ENCODE measurements at regions not wholly inside any gene's neighbourhood (a gene's known extent, or its start where the extent isn't known, plus 50 kb on each side); places are given as distances from the start of the nearest gene placed in this dataset.

DNA sequence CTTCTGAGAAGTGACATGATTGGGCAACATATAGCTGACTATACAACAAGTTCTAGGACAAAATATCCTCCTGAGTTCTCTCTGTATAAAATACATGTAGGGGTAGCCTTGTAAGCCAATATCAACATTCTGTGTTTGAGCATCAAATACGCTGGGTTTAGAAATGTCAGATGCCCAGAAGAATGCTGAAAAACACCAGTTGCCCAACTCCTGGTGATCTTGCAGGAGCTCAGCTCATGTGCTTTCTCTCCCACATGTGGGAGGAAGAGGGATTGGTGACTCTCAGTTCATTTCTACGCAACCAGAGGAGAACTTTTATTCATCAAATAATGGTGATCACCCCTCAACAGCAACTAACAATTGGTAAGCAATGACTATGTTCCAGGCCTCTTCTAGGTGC lies 810.9 kb upstream of the ACO1 start:
- no peak for DNase-seq (ENCODE audit: extremely low spot score)
- ChIA-PET CTCF (no interaction called here), POLR2A (no interaction called here)
- TF ChIP-seq, protein P1, sequence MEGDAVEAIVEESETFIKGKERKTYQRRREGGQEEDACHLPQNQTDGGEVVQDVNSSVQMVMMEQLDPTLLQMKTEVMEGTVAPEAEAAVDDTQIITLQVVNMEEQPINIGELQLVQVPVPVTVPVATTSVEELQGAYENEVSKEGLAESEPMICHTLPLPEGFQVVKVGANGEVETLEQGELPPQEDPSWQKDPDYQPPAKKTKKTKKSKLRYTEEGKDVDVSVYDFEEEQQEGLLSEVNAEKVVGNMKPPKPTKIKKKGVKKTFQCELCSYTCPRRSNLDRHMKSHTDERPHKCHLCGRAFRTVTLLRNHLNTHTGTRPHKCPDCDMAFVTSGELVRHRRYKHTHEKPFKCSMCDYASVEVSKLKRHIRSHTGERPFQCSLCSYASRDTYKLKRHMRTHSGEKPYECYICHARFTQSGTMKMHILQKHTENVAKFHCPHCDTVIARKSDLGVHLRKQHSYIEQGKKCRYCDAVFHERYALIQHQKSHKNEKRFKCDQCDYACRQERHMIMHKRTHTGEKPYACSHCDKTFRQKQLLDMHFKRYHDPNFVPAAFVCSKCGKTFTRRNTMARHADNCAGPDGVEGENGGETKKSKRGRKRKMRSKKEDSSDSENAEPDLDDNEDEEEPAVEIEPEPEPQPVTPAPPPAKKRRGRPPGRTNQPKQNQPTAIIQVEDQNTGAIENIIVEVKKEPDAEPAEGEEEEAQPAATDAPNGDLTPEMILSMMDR (IDR thresholded peaks at IDR 0.05; ENCODE audit: control extremely low read depth, extremely low read depth, low read depth, missing control alignments), result no peak

DNA sequence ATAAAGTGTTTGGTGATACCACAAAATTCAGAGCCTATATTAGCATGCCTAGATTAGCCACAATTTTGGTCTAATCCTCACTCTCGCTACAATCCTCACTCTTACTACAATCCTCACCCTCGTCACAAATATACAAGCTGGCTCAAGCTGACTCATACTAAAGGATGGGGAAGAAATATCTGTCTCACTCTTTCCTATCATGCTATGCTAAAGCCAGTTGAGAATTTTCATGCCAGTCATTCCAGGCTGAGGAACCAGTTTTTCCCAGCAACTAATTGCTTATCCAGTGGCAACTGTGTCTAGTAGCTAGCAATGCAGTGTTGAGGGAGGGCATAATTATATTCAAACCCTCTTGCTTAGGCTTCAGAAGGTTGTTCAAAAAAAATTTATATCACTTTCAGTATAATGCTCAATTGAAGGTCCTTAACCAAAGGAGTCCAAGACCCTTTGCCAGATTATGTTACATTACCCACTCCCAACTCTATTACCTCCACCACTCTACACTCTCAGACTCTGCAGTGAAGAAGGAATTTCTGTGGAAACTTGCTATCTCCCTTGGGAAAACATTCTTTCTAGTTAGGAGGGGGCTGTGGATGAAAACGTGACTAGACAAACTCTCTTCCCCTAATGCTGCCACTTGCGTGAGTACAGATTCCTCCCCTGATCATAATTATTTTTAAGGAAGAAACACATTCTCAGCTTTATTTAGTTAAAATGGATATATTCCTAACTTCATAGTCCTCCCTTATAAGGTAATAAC lies 810.3 kb upstream of the ACO1 start:
- CTCF ChIA-PET, result no interaction called here
- no peak for DNase-seq (ENCODE audit: extremely low spot score)
- TF ChIP-seq, protein P1 (IDR thresholded peaks at IDR 0.05; ENCODE audit: control extremely low read depth, extremely low read depth, low read depth, missing control alignments), result no peak

DNA sequence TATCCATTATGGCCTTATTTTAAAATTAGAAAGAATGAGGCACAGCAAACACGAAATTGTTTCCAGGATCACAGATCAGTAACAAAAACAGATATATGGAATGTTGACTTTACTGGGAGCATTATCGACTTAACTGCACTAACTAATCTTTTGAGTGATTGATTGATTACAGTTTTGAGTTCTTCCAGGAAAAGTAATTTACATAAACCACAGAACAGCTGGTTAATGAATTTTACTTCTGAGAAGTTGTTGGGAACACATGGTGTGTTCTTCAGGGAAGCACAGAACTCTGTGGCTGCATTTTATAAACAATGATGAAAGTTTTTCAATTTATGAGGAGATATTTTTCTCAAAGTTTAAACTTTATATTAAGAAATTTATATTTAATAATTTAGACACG lies 802.4 kb upstream of the ACO1 start:
- DNase-seq (ENCODE audit: extremely low spot score), result no peak
- TF ChIP-seq, protein P1 (IDR thresholded peaks at IDR 0.05; ENCODE audit: control extremely low read depth, extremely low read depth, low read depth, missing control alignments), result no peak
- ChIA-PET CTCF (interaction anchor here (1.5 to 1.7 kb wide), 2 partner anchors 12 to 14 kb away, joined by 5 read pairs; no protein-coding TSS in a partner anchor), POLR2A (no interaction called here)

More for the DNA sequence above, 810.3 kb upstream of the ACO1 start:
- POLR2A ChIA-PET, result no interaction called here

DNA sequence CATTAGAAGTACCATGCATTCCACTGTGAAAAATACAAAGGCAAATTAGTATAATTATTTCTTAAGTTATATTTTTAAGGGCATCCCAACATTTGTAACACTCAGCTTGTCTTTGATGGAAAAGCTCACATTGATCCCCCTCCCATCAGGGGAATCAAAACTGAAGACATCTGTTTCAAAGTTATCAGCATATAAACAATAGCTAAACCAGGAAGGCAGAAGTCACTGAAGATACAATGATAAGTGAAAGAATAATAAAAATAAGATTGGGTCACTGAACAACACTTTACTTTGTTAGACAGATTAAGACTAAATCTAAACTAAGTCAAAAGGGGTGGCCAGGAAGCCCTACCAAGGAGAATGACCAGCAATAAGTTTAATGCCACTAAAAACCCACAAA lies 801.9 kb upstream of the ACO1 start:
- TF ChIP-seq, protein P1 (IDR thresholded peaks at IDR 0.05; ENCODE audit: control extremely low read depth, extremely low read depth, low read depth, missing control alignments), result no peak
- ChIA-PET CTCF (interaction anchor here (1.5 to 1.7 kb wide), 3 partner anchors 11 to 13 kb away, joined by 3 to 5 read pairs (median 5); no protein-coding TSS in a partner anchor), POLR2A (no interaction called here)
- no peak for DNase-seq (ENCODE audit: extremely low spot score)

DNA sequence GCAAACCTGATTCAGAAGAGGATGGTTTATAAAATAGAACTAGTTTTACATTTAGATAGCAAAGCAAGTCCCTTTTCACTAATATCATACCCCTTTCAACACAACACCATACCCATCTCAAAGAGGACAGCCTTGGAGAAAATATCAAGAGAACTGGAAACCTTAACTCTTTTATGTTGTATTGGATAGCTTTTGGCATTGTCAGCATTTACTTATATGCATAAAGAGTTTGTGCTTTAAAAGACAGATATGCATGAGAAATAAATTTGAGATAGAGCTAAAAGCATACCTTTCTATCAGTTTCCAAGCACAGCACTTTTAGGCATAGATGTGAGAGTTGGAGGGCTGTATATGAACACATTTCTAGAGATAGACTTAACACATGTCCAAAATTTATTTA lies 799.3 kb upstream of the ACO1 start:
- ChIA-PET CTCF (no interaction called here), POLR2A (no interaction called here)
- DNase-seq (ENCODE audit: extremely low spot score), result no peak
- TF ChIP-seq, protein P1 (IDR thresholded peaks at IDR 0.05; ENCODE audit: control extremely low read depth, extremely low read depth, low read depth, missing control alignments), result no peak

DNA sequence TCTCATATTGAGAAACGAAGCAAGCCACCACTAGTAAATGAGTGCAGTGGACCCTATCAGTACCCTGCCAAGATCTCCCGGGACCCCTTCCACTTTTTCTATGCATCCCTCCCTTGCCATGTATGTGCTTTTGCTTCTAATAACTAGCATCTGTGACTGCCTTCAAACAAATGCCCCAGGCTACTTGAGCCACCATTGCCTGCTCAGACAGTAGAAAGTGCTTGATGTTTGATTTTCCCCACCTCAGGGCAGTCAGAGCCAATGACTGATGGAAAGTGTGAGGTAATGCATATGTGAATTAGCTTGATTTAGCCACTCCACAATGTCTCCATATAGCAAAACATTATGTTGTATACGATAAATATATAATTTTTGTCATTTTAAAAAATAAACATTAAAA lies 797.3 kb upstream of the ACO1 start:
- CTCF ChIA-PET, result interaction anchor here (1.2 kb wide), 1 partner anchor 10 kb away, joined by 5 read pairs; no protein-coding TSS in a partner anchor
- POLR2A ChIA-PET, result no interaction called here
- TF ChIP-seq, protein P1 (IDR thresholded peaks at IDR 0.05; ENCODE audit: control extremely low read depth, extremely low read depth, low read depth, missing control alignments), result no peak
- DNase-seq (ENCODE audit: extremely low spot score), result no peak

Data from GM10248 (cell line).